OCI-LY1 (cell line): ENCODE measurements at regions not wholly inside any gene's neighbourhood (a gene's known extent, or its start where the extent isn't known, plus 50 kb on each side); places are given as distances from the start of the nearest gene placed in this dataset.

Source experiments
- H2AFZ ChIP-seq: fragments of 200-600 bp; sonication (generic), shearing (Covaris generic); 2 replicates; pipeline ENCODE4 v1.6.0; 2014; ENCODE audit warnings: antibody characterized with exemption, mild to moderate bottlenecking, low read length
- H3F3A ChIP-seq: fragments of 200-600 bp; sonication (generic), shearing (Covaris generic); 2 replicates; pipeline ENCODE4 v1.6.0; 2014; ENCODE audit warnings: mild to moderate bottlenecking, antibody characterized with exemption, low read length, moderate library complexity; ENCODE audit not compliant: insufficient read depth
- H3K27ac ChIP-seq: fragments of 200-600 bp; sonication (generic); 2 replicates; pipeline ENCODE4 v1.5.1; 2014; ENCODE audit warnings: low read length, mixed run types, mild to moderate bottlenecking, low read depth; ENCODE audit not compliant: poor library complexity, severe bottlenecking
- H3K27me3 ChIP-seq: fragments of 200-600 bp; sonication (generic); 2 replicates; pipeline ENCODE4 v1.6.0; 2014; ENCODE audit warnings: antibody characterized with exemption, mild to moderate bottlenecking, low read length, moderate library complexity; ENCODE audit not compliant: insufficient read depth
- H3K36me3 ChIP-seq: fragments of 200-600 bp; sonication (generic); 2 replicates; pipeline ENCODE4 v1.6.1; 2014; ENCODE audit warnings: mild to moderate bottlenecking, antibody characterized with exemption, low read length, moderate library complexity, mixed read lengths; ENCODE audit not compliant: insufficient read depth
- H3K4me1 ChIP-seq: fragments of 200-600 bp; sonication (generic); 2 replicates; pipeline ENCODE4 v1.5.1; 2014; ENCODE audit warnings: mild to moderate bottlenecking, low read length, moderate library complexity; ENCODE audit not compliant: insufficient read depth, severe bottlenecking
- H3K4me2 ChIP-seq: fragments of 200-600 bp; sonication (generic), shearing (Covaris generic); 2 replicates; pipeline ENCODE4 v1.6.1; 2014; ENCODE audit warnings: low read length
- H3K4me3 ChIP-seq: fragments of 200-600 bp; sonication (generic); 2 replicates; pipeline ENCODE4 v1.5.1; 2014; ENCODE audit warnings: low read length, low read depth, mild to moderate bottlenecking, mixed read lengths; ENCODE audit not compliant: poor library complexity, severe bottlenecking
- H3K79me2 ChIP-seq: fragments of 200-600 bp; shearing (Covaris generic); 2 replicates; pipeline ENCODE4 v1.6.1; 2016; ENCODE audit warnings: mixed run types, low read length, mixed read lengths; ENCODE audit not compliant: insufficient read depth
- H3K9ac ChIP-seq: fragments of 200-600 bp; sonication (generic), shearing (Covaris generic); 2 replicates; pipeline ENCODE4 v1.6.1; 2014; ENCODE audit warnings: mild to moderate bottlenecking, low read length, mixed read lengths
- H3K9me2 ChIP-seq: fragments of 200-600 bp; sonication (generic), shearing (Covaris generic); 2 replicates; pipeline ENCODE4 v1.6.1; 2014; ENCODE audit warnings: low read depth, mild to moderate bottlenecking, low read length, mixed read lengths
- H3K9me3 ChIP-seq: fragments of 200-600 bp; shearing (Covaris generic); 2 replicates; pipeline ENCODE4 v1.6.1; 2014; ENCODE audit warnings: low read length, mixed read lengths
- H4K20me1 ChIP-seq: fragments of 200-600 bp; sonication (generic), shearing (Covaris generic); 2 replicates; pipeline ENCODE4 v1.6.0; 2016; ENCODE audit warnings: mild to moderate bottlenecking, low read length; ENCODE audit not compliant: insufficient read depth
- CTCF ChIP-seq: fragments of 200-600 bp; sonication (generic), shearing (Covaris generic); IDR thresholded peaks from 2 replicates; pipeline ENCODE4 v1.5.1; 2017; ENCODE audit warnings: mild to moderate bottlenecking, antibody characterized with exemption, low read length, moderate library complexity, mixed read lengths
- EZH2 ChIP-seq: fragments of 200-600 bp; sonication (generic), shearing (Covaris generic); IDR thresholded peaks from 2 replicates; pipeline ENCODE4 v1.8.0; 2017; ENCODE audit warnings: borderline replicate concordance, mixed run types, mild to moderate bottlenecking, antibody characterized with exemption, low read length, moderate library complexity, mixed read lengths

DNA sequence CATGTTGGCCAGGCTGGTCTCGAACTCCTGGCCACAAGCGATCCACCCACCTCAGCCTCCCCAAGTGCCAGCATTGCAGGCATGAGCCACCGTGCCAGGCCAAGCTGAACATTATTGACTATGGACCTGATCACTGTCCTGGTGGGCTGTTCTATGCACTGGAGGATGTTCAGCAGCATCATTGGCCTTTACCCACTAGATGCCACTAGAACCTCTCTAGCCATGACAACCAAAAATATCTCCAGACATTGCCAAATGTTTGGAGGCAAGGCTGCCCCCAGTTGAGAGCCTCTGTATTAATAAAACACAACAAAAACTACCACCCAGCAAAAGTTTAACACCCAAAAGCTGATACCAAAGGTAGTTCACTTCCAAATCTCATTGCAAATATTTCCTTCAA is 110.8 kb upstream of the SOD1 start:
- H3K27ac ChIP-seq, result no peak overlapping the region
- H2AFZ ChIP-seq, result no peak overlapping the region
- H3K9me3 ChIP-seq, result no peaks in the 10 kb centered on the region
- no peaks in the 10 kb centered on the region for H3K79me2 ChIP-seq
- H3F3A ChIP-seq, result no peaks in the 10 kb centered on the region
- H3K36me3 ChIP-seq, result no peaks in the 10 kb centered on the region
- no peak overlapping the region for H3K4me2 ChIP-seq
- H3K27me3 ChIP-seq, result no peaks in the 10 kb centered on the region
- TF ChIP-seq EZH2 (no peak), CTCF (no peak)
- H3K4me3 ChIP-seq, result no peak overlapping the region
- H3K9me2 ChIP-seq, result no peaks in the 10 kb centered on the region
- no peak overlapping the region for H3K9ac ChIP-seq
- no peaks in the 10 kb centered on the region for H4K20me1 ChIP-seq
- H3K4me1 ChIP-seq, result no peaks in the 10 kb centered on the region

DNA sequence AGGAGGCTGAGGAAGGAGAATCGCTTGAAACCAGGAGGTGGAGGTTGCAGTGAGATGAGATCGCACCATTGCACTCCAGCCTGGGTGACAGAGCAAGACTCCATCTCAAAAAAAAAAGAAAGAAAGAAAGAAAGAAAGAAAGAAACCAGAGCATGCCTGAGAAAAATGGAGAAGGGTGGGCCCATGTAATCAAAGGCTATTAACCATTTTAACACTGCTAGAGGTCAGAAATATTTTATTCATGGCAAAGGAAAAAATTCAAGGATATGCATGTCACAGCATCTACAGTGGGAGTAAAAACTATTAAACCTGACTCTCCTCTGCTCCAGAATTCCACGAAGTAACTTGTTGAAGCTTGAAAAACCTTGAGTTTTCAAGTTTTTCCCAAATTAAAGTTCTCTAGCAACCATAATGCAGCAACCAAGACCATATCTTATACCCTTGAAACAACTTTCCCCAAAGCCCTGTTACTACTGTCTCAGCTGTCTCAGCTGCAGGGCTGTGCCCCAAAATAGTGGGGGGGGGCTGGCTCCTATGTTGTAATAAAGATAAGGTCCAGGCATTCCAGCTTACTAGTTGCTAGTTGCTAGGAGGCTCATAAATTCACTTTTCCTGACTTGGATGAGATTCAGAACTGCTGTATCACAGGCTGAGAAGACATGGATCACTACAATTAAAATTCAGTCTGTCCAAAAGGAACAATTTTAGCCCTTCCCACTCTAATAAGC is 112.9 kb upstream of the SOD1 start:
- no peak overlapping the region for H3K9ac ChIP-seq
- TF ChIP-seq EZH2, result no peak
- TF ChIP-seq CTCF, result no peak

GRCh38 chr21:31545036-31545435 is 114.5 kb upstream of the SOD1 start:
- Histone ChIP-seq H3K4me1 (no peaks in the 10 kb centered on the region), H3K9me2 (no peaks in the 10 kb centered on the region), H3K9me3 (no peaks in the 10 kb centered on the region), H3F3A (no peaks in the 10 kb centered on the region), H3K79me2 (no peaks in the 10 kb centered on the region), H3K27me3 (no peaks in the 10 kb centered on the region), H3K36me3 (no peaks in the 10 kb centered on the region), H2AFZ (no peak overlapping the region), H3K4me2 (no peak overlapping the region), H3K4me3 (no peak overlapping the region), H4K20me1 (no peaks in the 10 kb centered on the region), H3K27ac (no peak overlapping the region), H3K9ac (no peak overlapping the region)
- no peak for TF ChIP-seq CTCF
- TF ChIP-seq EZH2, result no peak

More for the DNA sequence above, 112.9 kb upstream of the SOD1 start:
- H3K27ac ChIP-seq, result no peak overlapping the region
- no peaks in the 10 kb centered on the region for H3K4me1 ChIP-seq
- H2AFZ ChIP-seq, result no peak overlapping the region
- no peaks in the 10 kb centered on the region for H3K27me3 ChIP-seq
- H3K79me2 ChIP-seq, result no peaks in the 10 kb centered on the region
- H3K9me3 ChIP-seq, result no peaks in the 10 kb centered on the region
- no peaks in the 10 kb centered on the region for H3F3A ChIP-seq
- no peak overlapping the region for H3K4me3 ChIP-seq
- H3K4me2 ChIP-seq, result no peak overlapping the region
- H4K20me1 ChIP-seq, result no peaks in the 10 kb centered on the region
- no peaks in the 10 kb centered on the region for H3K36me3 ChIP-seq
- H3K9me2 ChIP-seq, result no peaks in the 10 kb centered on the region
